Femur (tissue), 1 donor: ENCODE measurements at regions not wholly inside any gene's neighbourhood (a gene's known extent, or its start where the extent isn't known, plus 50 kb on each side); places are given as distances from the start of the nearest gene placed in this dataset.

Experiments
- DNase-seq: peaks from one replicate; pipeline ENCODE4 v3.0.0-alpha.2; 2017

- DNase-seq = no peak
Observed at GRCh38 chr6:118761645-118762044, 110.3 kb upstream of the CEP85L start.

- no peak for DNase-seq
Observed at GRCh38 chr6:118758946-118759345, 107.6 kb upstream of the CEP85L start.

GRCh38 chr6:118755941-118756646 lies 104.7 kb upstream of the CEP85L start:
- no peak for DNase-seq

- no peak for DNase-seq
Observed at GRCh38 chr6:118752803-118753202, 101.4 kb upstream of the CEP85L start.

GRCh38 chr6:118751072-118751471 lies 99.7 kb upstream of the CEP85L start:
- no peak for DNase-seq

- DNase-seq = no peak
Observed at GRCh38 chr6:118750143-118750542, 98.8 kb upstream of the CEP85L start.

- peak; percentile 86 for DNase-seq
Observed at GRCh38 chr6:118748311-118749062, 97.1 kb upstream of the CEP85L start.

GRCh38 chr6:118746825-118747174 lies 95.4 kb upstream of the CEP85L start:
- DNase-seq = no peak

GRCh38 chr6:118746145-118746824 lies 94.9 kb upstream of the CEP85L start:
- DNase-seq = peak; percentile 74

- no peak for DNase-seq
Observed at GRCh38 chr6:118745156-118745555, 93.8 kb upstream of the CEP85L start.

GRCh38 chr6:118744261-118744941 lies 93.0 kb upstream of the CEP85L start:
- DNase-seq = no peak

GRCh38 chr6:118743746-118744145 lies 92.4 kb upstream of the CEP85L start:
- peak; percentile 36 for DNase-seq

GRCh38 chr6:118740372-118740771 lies 89.0 kb upstream of the CEP85L start:
- DNase-seq = no peak

- DNase-seq = no peak
Observed at GRCh38 chr6:118739696-118740353, 88.4 kb upstream of the CEP85L start.

- DNase-seq = no peak
Observed at GRCh38 chr6:118736440-118736839, 85.0 kb upstream of the CEP85L start.

GRCh38 chr6:118735320-118735719 lies 83.9 kb upstream of the CEP85L start:
- no peak for DNase-seq

GRCh38 chr6:118725944-118726343 lies 74.6 kb upstream of the CEP85L start:
- no peak for DNase-seq

GRCh38 chr6:118724211-118724610 lies 72.8 kb upstream of the CEP85L start:
- no peak for DNase-seq

- DNase-seq = no peak
Observed at GRCh38 chr6:118722829-118723813, 71.7 kb upstream of the CEP85L start.

- no peak for DNase-seq
Observed at GRCh38 chr6:118720125-118720473, 68.7 kb upstream of the CEP85L start.

- DNase-seq = no peak
Observed at GRCh38 chr6:118719351-118720124, 68.1 kb upstream of the CEP85L start.
